GM23248 (cell line): ENCODE measurements at regions not wholly inside any gene's neighbourhood (a gene's known extent, or its start where the extent isn't known, plus 50 kb on each side); places are given as distances from the start of the nearest gene placed in this dataset.

Experiments
- DNase-seq: peaks from one replicate; pipeline ENCODE4 v3.0.0-alpha.2; 2015
- H2AFZ ChIP-seq: fragments of 200-600 bp; sonication (generic); 2 replicates; pipeline ENCODE4 v1.6.1; 2016; ENCODE audit warnings: antibody characterized with exemption
- H3F3A ChIP-seq: fragments of 200-600 bp; sonication (generic); 2 replicates; pipeline ENCODE4 v1.6.1; 2016; ENCODE audit warnings: mild to moderate bottlenecking, antibody characterized with exemption, mixed run types; ENCODE audit not compliant: insufficient read depth
- H3K27ac ChIP-seq: fragments of 200-600 bp; sonication (generic); 2 replicates; pipeline ENCODE4 v1.5.1; 2016; ENCODE audit warnings: mild to moderate bottlenecking
- H3K27me3 ChIP-seq: fragments of 200-600 bp; sonication (generic); replicated peaks from 2 replicates; pipeline ENCODE4 v1.6.1; 2016; ENCODE audit warnings: mild to moderate bottlenecking; ENCODE audit not compliant: insufficient read depth
- H3K36me3 ChIP-seq: fragments of 200-600 bp; sonication (generic); 2 replicates; pipeline ENCODE4 v1.6.1; 2016; ENCODE audit warnings: low read depth, mild to moderate bottlenecking
- H3K4me1 ChIP-seq: fragments of 200-600 bp; sonication (generic); 2 replicates; pipeline ENCODE4 v1.6.1; 2016; ENCODE audit warnings: mild to moderate bottlenecking; ENCODE audit not compliant: insufficient read depth
- H3K4me2 ChIP-seq: fragments of 200-600 bp; sonication (generic); one replicate; pipeline ENCODE4 v1.6.1; 2016; ENCODE audit warnings: mild to moderate bottlenecking; ENCODE audit not compliant: unreplicated experiment
- H3K4me3 ChIP-seq: fragments of 200-600 bp; sonication (generic); 2 replicates; pipeline ENCODE4 v1.5.1; 2016; ENCODE audit warnings: mild to moderate bottlenecking
- H3K79me2 ChIP-seq: fragments of 200-600 bp; sonication (generic); 2 replicates; pipeline ENCODE4 v1.6.1; 2016; ENCODE audit warnings: mild to moderate bottlenecking; ENCODE audit not compliant: insufficient read depth
- H3K9ac ChIP-seq: fragments of 200-600 bp; sonication (generic); 2 replicates; pipeline ENCODE4 v1.6.1; 2016; ENCODE audit warnings: mild to moderate bottlenecking
- H3K9me2 ChIP-seq: fragments of 200-600 bp; sonication (generic); 2 replicates; pipeline ENCODE4 v1.6.1; 2016; ENCODE audit warnings: mixed run types, mild to moderate bottlenecking, moderate library complexity; ENCODE audit not compliant: insufficient read depth
- H3K9me3 ChIP-seq: fragments of 200-600 bp; sonication (generic); one replicate; pipeline ENCODE4 v1.6.1; 2017; ENCODE audit warnings: low read depth
- H4K20me1 ChIP-seq: fragments of 200-600 bp; sonication (generic); 2 replicates; pipeline ENCODE4 v1.6.0; 2016; ENCODE audit not compliant: insufficient read depth
- EZH2 ChIP-seq: fragments of 200-600 bp; sonication (generic); IDR thresholded peaks from 2 replicates; pipeline ENCODE4 v1.6.1; 2018; ENCODE audit warnings: antibody characterized with exemption, mild to moderate bottlenecking; ENCODE audit not compliant: insufficient read depth, poor library complexity, severe bottlenecking
- EZH2phosphoT487 ChIP-seq: fragments of 200-600 bp; sonication (generic); IDR thresholded peaks from 2 replicates; pipeline ENCODE4 v1.6.1; 2018; ENCODE audit warnings: antibody characterized with exemption, moderate library complexity, mild to moderate bottlenecking, low read depth; ENCODE audit not compliant: insufficient read depth
- WGBS, 2 experiments: methylation state at CpG; one replicate each; pipeline ENCODE4 v1.1.6; 2015 to 2017; ENCODE audit warnings: low lambda C conversion rate in 2 of 2, low coverage in 1 of 2; ENCODE audit errors: missing lambda C conversion rate in 2 of 2; 5-methylcytosine and 5-hydroxymethylcytosine counted together
- in situ Hi-C: fragments of 300-500 bp; cut with MboI; formaldehyde crosslinking; loops from 2 replicates; pipeline ENCODE4 v1.15.0; 2020

- H2AFZ ChIP-seq = no peak overlapping the region
- H3K4me3 ChIP-seq = no peak overlapping the region
- no peak overlapping the region for H3K9ac ChIP-seq
- in situ Hi-C loops = loop anchor here (25.0 kb wide), 2 partner anchors 815 to 915 kb away; partner anchors contain the start of genes HMX2 and HMX3
- no peaks in the 10 kb centered on the region for H4K20me1 ChIP-seq
- H3K9me3 ChIP-seq = no peaks in the 10 kb centered on the region
- H3F3A ChIP-seq = no peaks in the 10 kb centered on the region
- H3K36me3 ChIP-seq = no peaks in the 10 kb centered on the region
- 71 to 78% methylated on average over 6 of the region's 6 CpGs for WGBS, 2 experiments
- no peaks in the 10 kb centered on the region for H3K4me1 ChIP-seq
- H3K27me3 ChIP-seq = 0 out of 2 replicates have a peak, but pooled peaks cover 11% of the 10 kb centered on the region
- DNase-seq = no peak
- no peak overlapping the region for H3K4me2 ChIP-seq
- TF ChIP-seq EZH2phosphoT487 = no peak
- no peak overlapping the region for H3K27ac ChIP-seq
- H3K9me2 ChIP-seq = no peaks in the 10 kb centered on the region
- H3K79me2 ChIP-seq = no peaks in the 10 kb centered on the region
These were observed 60.5 kb upstream of the CPXM2 start for GRCh38 chr10:123952099-123952498.

GRCh38 chr10:123948030-123948823 lies 56.6 kb upstream of the CPXM2 start:
- WGBS, 2 experiments = 68 to 76% methylated on average over 9 of the region's 9 CpGs
- in situ Hi-C loops = no loop called here
- DNase-seq = no peak

DNA sequence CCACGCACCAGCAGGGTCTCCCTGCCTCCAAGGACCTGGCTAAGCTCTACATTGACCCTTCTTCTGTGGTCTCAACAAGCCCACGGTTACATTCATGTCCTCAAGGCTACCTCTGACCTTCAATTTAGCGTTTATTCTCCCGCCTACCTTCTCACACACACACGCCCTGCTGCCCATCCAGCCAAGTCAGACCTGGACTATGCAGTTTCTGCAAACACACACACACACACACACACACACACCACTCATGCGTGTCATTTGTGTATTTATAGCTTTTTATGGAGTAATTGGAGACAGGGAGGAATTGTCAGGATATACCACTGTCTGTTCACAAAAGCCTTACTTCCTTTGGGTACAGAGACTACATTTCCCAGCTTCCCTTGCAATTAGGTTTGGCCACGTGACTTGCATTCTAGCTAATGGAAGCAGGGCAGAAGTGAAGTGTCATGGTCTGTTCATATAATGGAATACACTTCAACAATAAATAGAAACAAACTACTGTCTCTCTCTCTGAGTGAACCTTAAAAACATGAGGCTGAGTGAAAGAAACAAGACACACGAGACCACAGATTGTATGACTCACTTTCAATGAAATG lies 53.8 kb upstream of the CPXM2 start:
- WGBS, 2 experiments = 62 to 63% methylated on average over 8 of the region's 8 CpGs
- peak overlapping the region; percentile 82 for H2AFZ ChIP-seq
- DNase-seq = peak; percentile 79

More at GRCh38 chr10:123948030-123948823, 56.6 kb upstream of the CPXM2 start:
- Histone ChIP-seq H3K9me2 (no peaks in the 10 kb centered on the region), H3K4me1 (no peaks in the 10 kb centered on the region), H3F3A (0 out of 2 replicates have a peak, but pooled peaks cover 5% of the 10 kb centered on the region), H3K9me3 (no peaks in the 10 kb centered on the region), H3K36me3 (no peaks in the 10 kb centered on the region), H3K27me3 (0 out of 2 replicates have a peak, but pooled peaks cover 11% of the 10 kb centered on the region), H3K79me2 (no peaks in the 10 kb centered on the region), H3K4me2 (no peak overlapping the region), H3K4me3 (no peak overlapping the region), H3K27ac (no peak overlapping the region), H2AFZ (no peak overlapping the region), H3K9ac (no peak overlapping the region), H4K20me1 (no peaks in the 10 kb centered on the region)
- TF ChIP-seq EZH2phosphoT487 (no peak), EZH2 (no peak)

DNA sequence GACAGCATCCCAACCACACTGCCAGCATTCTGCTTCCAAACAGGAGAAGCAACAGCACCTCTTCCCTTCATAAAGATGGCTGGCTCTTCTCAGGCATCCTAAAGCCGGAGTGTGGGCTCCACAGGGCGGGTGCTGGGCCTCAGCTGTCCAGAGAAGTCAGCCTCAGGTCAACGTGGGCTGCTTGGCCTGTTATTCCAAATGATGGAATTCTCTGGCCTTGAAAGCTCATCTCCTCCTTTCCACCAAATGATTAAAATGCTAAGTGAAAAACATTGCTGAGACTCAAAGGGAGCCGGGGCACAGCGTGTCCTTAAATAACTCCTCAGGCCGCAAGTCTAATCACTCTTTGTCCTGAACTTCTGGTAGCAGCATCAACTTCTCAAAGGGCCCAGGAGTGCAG lies 53.1 kb upstream of the CPXM2 start:
- Histone ChIP-seq H4K20me1 (no peaks in the 10 kb centered on the region), H3K9me3 (no peaks in the 10 kb centered on the region), H3K36me3 (no peaks in the 10 kb centered on the region), H3K9me2 (no peaks in the 10 kb centered on the region), H3K79me2 (no peaks in the 10 kb centered on the region), H3K4me2 (no peak overlapping the region), H3F3A (0 out of 2 replicates have a peak, but pooled peaks cover 5% of the 10 kb centered on the region), H3K27ac (no peak overlapping the region), H3K27me3 (no peaks in the 10 kb centered on the region), H3K9ac (no peak overlapping the region), H3K4me1 (no peaks in the 10 kb centered on the region), H3K4me3 (no peak overlapping the region), H2AFZ (no peak overlapping the region)
- TF ChIP-seq EZH2phosphoT487 (no peak), EZH2 (no peak)
- in situ Hi-C loops = no loop called here
- WGBS, 2 experiments = 80 to 83% methylated on average over 6 of the region's 6 CpGs
- no peak for DNase-seq

More for the DNA sequence above, 53.8 kb upstream of the CPXM2 start:
- Histone ChIP-seq H3F3A (0 out of 2 replicates have a peak, but pooled peaks cover 5% of the 10 kb centered on the region), H3K36me3 (no peaks in the 10 kb centered on the region), H3K9me2 (no peaks in the 10 kb centered on the region), H3K9me3 (no peaks in the 10 kb centered on the region), H3K4me2 (no peak overlapping the region), H3K79me2 (no peaks in the 10 kb centered on the region), H3K9ac (no peak overlapping the region), H3K27ac (no peak overlapping the region), H3K4me3 (no peak overlapping the region), H3K27me3 (no peaks in the 10 kb centered on the region), H4K20me1 (no peaks in the 10 kb centered on the region), H3K4me1 (no peaks in the 10 kb centered on the region)
- in situ Hi-C loops = no loop called here
- TF ChIP-seq EZH2phosphoT487 = no peak
- no peak for TF ChIP-seq EZH2
